Suppressor macrophage treated with lipopolysaccharide for 1 hour (primary cell): ENCODE measurements at regions not wholly inside any gene's neighbourhood (a gene's known extent, or its start where the extent isn't known, plus 50 kb on each side); places are given as distances from the start of the nearest gene placed in this dataset.

Experiments
- DNase-seq, 3 donors: peaks; one replicate each; pipeline ENCODE4 v3.0.0-alpha.2; 2020 to 2022

DNA sequence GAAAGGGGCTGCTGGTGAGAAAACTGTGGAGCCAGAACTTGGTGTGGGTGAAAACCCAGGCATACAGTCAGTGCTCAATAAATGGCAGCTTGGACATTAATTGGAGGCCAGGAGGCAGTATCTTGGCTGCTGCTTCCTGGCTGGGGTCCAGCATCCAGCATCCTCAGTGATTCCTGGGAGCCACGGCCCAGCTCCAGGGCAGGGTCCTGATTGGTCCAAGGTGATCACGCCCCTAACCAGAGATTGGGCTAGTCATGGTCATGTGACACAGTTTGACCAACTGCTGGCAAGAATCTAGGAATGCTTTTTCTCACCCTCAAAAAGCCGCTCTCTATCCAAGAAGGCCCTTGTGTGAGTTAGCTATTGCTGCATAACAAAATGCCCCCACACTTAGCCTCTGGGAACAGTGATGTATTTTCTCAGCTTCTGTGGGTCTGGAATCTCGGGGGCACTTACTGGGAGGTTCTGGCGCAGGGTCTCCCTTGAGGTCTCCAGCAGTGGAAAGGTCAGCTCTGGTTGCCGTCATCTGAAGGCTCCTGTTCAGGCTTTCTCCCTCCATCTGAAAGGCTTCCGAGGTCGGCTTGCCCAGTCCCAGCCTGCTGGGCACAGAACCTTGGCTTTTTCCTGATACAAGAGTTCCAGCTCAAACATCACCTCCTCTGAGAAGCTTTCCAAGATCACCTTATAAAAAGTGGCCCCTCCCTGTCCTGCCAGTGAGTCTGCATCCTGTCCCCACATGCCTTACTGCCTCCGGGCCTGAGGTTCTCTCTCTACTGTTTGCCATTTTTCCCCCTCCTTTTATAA lies 119.2 kb upstream of the NCOR2 start:
- no peak for DNase-seq

DNA sequence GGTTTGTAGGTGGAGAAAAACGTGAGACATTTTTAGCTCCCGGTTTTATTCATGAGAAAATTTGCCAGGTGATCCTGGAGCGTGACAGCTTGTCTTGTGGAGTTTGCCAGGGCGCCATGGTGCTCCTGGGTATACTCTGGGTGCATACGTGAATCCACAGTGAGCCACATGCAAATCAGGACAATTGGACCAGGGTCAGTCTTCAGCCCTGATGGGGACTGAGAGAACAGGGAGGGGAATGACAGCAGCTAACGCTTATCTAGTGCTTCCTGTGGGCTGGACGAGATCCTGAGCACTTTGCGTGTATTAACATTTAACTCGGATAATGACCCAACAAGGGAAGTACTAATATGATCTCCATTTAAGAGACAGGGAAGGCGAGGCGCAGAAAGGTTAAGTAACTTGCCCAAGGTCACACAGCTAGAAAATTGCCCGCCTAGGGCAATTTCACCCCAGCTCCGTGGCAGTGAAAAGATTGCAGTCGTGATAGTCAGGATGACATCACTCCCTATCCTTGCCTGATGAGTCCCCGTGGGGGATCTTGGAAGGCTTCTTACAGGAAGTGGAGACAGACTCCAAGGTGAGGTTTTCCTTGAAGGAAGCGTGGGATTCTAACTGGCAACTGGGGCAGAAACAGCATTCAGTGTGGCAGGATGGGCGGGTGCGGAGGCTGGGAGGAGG lies 118.4 kb upstream of the NCOR2 start:
- DNase-seq: peak; percentile 64 to 68 (median 68)

DNA sequence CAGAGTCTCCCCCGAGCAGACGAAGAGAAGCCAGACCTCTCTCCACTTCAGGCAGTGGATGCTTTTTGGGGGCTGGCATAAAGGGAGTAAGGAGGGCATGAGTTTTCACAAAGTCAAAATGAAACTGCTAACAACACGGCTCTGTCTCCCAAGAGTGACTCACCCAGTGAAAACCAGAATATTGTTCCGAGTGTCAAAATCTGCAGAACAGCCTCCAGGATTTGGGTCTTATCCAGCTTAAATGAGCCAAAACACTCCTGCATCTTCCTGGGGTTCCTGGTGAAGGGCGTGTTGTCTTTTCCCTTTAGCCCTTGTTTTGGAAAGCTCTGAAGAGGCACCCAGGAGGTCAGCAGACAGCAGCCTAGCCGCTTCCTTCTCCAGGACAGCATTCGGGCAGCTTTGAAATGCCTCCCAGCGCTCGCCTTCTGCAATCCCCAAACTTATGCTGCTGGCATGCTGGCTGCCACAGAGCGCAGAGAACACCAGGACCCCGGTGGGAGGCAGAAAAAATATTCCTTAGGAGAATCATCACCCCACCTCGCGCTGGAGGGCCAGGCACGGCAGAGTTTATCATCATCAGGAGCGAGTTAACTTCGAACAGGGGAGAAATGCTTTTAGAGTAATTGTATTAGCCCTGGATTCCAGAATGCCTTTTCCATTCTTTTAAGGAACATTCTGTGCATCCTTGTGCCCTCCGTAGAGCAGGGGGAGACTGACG lies 117.7 kb upstream of the NCOR2 start:
- DNase-seq: peak; percentile 45 to 76 (median 76)

DNA sequence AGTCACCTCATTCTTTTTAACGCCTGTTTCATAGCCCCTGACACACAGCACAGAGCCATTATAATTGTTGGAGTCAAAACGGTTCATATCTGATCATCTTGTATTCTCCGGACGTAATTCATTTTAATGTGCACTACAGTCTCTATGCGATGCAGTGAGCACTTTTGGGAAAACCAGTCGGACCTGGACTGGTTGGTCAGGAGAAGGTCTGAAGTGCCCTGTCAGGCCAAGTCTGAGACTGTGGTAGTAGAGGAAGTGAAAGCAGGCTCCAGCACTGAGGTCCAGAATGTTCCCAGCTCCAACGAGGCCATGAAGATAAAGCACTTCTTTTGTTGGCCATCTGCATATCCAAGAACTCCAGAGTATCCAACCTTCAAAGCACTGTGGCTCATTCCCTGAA lies 117.1 kb upstream of the NCOR2 start:
- peak; percentile 55 to 66 (median 61) for DNase-seq

DNA sequence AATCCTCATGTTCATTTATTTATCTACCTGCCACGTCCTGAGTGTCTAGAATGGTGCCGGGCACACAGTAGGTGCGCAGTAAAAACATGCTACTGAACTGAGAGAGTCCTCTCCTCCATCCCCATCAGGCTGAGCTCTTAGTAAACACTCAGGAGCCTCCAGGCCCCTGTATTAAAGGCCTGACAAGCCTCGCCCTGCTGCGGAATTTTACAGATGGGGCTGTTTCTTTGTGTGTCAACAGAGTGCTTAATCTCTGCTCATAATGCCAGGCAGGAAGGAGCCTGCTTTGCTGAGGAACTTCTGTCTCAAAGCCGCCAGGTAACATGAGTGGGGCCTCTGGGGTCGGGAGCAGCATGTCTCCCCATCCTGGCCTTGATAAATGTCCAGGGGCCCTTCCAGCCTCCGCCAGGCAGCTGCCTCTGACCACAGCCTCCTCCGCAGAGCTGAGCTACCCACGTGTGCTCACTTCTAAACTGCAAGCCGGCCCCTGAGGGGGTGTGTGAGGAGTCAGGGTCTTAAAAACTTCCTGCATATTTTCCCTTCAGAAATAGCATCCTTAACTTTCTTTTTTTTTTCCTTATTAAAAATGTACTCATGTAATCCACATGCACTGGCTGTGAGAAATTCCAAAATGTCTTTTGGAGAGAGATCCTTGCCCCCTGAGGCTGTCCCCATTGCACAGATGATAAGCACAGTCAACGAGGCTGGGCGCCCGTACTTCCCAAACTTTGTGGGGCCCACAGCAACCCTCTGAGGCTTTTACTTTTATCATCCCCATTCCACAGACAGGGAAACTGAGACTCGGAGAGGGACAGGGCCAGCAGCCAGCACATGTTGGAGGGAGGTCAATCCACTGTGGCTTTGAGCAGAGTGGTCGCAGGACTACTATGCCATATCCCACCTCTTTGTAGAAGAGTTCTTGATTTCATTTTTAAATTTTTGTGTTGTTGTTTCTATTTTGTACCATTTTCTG lies 116.0 kb upstream of the NCOR2 start:
- DNase-seq: no peak

DNA sequence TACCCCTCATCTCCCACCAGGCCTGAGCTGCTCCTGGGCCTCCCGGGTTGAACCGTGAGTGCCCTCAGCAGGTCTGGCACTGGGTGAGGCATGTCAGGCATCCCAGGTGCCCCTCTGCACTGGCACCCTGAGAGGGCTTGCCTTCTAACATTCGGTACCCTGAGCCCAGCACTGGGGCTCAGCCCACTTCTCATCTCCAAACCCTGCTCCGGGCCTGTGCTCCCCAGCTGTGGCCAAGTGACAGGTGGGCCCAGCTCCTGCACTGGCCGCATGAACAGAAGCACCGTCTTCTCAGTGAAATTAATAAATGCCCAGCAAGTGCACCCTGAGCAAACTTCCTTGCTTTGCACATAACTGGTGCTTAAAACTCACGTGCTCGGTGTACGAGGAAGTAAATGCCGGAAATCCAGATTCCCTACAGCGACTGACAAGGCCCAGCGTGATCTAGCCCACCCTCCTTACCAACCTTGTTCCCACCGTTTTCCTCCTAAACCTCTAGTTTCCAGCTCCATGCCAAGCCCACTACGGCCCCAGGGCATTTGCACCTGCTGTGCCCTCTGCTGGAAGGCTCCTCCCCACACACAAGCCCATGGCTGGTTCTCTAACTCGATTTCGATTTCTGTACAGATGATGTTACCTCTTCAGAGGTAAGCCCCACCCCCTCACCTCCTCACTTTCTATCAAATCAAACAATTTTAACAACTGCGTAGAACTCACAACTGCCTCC lies 115.2 kb upstream of the NCOR2 start:
- DNase-seq: peak; percentile 50 to 63 (median 61)

DNA sequence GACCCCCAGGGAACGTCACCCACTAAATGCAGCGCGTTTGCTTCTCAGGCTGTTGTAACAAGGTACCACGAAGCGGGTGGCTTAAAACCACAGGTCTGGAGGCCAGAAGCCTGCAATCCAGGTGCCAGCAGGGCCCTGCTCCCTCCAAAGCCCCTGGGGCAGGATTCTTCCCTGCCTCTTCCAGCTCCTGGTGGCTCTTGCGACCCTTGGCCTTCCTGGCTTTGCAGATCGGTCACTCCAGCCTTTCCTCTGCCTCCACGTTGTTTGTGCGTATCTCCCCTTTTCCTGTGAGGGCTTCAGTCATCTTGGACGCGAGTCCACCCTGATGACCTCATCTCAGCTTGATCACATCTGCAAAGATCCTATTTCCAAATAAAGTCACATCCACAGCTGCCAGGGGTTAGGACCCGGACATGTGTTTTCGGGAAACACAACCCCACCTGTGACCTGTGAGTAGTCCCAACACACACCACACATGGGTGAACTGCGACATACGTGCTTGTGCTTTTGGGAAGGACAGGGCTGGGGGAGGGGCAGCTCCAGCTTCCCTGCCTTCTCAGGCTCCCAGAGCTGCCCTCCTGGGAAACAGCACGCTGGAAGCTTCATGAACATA lies 114.5 kb upstream of the NCOR2 start:
- peak; percentile 48 to 59 (median 53) for DNase-seq

DNA sequence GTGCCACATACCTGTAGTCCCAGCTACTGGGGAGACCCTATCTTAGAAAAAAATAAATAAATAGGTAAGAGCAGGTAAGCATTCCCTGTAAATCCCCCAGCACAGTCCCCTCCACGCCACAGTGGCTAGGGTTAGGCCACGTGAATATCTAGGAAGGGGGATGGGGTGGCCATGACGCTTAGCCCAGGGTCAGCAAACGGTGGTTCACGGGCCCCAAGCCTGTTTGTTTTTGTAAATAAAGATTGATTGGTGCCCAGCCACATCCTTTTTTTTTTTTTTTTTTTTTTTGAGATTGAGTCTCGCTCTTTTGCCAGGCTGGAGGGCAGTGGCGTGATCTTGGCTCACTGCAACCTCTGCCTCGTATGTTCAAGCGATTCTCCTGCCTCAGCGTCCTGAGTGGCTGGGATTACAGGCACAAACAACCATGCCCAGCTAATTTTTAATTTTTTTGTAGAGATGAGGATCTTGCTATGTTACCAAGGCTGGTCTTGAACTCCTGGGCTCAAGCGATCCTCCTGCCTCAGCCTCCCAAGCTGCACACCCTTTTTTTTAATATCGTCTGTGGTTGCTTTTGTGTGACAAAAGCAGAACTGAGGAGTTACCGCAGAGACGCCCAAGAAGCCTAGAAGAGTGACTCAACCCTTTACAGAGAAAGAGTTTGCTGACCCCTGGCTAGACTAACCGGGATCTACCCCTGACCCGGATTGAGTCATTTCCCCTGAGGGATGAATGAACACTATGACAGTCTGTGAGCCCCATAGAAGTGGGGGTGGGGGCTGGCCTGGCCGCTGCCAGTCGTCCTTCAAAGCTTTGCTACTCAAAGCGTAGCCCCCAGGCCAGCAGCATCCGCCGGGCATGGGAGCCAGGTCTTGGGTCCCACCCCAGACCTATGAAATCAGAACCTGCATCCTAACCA lies 113.7 kb upstream of the NCOR2 start:
- peak; percentile 94 to 98 (median 98) for DNase-seq

DNA sequence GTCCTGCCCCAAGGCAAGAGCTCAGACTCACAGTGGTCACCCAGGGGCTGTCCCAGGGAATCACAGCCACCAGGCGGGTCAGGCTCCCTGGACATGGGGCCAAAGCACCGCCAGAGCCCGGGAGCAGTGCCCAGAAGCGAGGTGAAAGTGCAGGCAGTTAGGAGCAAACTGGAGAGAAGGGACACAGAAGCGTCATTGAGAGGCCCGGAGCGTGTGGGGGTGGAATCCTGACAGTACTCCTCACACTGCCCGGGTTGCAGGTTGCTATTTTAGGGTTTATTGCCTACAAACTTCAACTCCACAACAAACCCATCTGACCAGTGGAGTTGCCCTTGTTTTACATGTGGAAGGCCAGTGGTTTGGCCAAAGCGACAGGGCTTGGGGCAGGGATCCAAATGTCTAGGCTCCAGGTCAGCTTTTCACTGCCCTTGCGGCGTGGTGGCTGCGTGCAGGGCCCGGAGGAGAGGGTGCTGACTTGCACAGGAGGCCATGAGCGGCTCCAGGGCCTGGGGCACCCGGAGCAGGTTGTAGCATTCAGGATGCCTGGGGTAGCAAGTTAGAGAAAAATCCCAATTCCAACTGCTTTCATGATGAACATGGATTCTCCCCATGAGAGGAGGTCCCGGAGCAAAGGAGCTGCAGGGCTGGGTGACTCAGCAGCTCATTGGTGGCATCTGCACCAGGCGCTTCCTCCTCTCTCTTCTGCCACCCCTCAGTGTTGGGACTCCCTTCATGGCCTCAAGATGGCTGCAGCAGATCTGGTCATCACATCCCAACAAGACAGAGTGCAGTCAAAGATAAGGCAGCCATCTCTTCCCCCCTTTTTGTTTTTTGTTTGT lies 112.3 kb upstream of the NCOR2 start:
- peak; percentile 72 for DNase-seq

DNA sequence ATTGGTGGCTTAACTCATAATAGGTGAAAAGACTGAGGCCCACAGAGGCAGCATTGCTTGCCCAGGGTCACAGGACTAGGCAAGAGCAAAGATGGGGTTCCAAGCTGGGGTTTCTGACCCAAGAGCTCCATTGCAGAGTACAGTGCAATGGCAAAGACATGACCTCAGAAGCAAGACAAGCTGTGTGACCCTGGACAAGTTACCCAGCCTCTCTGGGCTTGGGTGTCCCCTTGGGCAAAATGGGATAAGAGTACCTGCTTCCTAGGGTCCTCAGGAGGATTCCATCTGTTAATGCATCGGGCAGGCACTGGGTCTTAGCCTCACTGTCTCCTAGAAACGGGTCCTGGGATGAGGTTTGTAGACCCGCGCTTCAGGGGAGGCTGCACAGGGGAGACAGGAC lies 111.6 kb upstream of the NCOR2 start:
- DNase-seq: no peak

DNA sequence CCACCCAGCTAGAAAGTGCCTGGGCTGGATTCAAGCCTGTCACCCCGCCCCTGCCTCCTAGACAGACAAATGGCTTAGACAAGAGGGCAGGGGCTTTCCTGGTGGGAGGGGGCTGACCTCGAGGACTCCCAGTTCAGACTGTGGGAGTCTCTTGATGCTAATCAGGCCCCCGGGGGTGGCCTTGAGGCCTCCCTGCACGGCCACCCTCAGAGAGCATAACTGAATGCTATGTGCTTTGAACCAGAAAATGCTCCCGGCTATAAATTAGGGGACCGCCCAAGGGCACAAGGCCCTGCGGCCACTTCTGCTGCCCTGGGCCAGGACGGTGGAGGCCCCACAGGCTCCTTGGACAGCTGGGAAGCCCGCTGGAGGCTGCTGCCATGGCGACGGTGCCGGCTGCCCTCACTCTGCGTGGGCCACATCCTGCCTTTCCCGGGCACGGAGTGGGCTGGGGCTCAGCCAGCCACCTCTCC lies 111.0 kb upstream of the NCOR2 start:
- DNase-seq: peak; percentile 44 to 63 (median 52)

DNA sequence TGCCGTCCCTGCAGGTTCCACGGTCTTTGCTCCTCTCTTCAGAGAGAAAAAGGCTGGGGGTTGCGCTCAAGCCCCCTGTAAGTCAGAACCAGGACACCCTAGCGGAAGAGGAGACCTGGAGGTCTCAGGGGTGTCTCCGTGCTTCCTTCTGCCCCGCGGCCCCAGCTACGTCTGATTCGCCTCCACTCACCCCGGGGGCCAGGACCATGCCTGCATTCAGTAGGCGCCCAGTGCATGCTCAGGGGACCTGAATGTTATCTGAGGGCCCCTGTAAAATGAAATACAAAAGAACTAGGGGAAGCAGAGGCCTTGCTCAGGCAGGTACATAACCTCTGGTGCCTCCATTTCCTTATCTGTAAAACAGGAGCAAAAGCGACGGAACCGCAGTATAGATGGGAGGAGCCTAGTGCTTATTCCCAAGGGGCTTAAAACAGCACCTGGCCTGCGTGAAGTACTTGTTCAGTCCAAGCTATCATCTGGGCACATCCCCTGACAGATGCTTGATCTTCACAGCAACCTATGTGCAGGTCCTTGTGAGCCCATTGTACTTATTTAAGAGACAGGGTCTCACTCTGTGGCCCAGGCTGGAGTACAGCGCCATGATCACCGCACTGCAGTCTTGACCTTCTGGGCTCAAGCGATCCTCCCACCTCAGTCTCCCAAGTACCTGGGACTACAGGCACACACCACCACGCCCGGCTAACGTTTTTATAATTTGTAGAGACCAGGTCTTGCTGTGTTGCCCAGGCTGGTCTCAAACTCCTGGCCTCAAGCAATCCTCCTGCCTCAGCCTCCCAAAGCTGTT lies 110.3 kb upstream of the NCOR2 start:
- no peak for DNase-seq

DNA sequence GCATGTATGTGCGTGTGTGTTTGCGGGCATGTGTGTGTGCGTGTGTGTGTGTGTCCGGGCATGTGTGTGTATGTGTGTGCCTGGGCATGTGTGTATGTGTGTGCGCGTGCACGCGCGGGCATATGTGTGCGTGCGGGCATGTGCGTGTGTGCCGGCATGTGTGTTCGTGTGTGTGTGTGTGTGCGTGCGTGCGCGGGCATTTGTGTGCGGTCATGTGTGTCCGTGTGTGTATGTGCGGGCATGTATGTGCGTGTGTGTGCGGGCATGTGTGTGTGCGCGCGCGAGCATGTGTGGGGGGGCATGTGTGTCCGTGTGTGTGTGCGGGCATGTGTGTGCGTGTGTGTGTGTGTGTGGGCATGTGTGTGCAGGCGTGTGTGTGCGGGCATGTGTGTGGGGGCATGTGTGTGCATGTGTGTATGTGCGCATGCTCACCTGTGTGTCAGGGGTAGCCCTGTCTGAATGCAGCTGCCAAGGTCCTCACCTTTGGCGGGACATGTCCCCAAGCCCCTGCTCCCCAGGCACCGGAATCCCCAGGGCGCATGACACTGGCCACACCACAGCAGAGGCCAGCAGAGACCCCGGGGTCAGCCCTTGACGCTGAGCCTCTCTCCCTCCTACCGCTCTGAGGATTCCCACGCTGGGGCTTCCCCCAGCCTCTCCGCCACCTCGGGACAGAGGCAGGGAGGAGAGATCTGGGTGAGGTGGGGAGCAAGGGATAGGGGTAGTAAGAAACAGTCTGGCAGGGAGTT lies 109.5 kb upstream of the NCOR2 start:
- DNase-seq: no peak

DNA sequence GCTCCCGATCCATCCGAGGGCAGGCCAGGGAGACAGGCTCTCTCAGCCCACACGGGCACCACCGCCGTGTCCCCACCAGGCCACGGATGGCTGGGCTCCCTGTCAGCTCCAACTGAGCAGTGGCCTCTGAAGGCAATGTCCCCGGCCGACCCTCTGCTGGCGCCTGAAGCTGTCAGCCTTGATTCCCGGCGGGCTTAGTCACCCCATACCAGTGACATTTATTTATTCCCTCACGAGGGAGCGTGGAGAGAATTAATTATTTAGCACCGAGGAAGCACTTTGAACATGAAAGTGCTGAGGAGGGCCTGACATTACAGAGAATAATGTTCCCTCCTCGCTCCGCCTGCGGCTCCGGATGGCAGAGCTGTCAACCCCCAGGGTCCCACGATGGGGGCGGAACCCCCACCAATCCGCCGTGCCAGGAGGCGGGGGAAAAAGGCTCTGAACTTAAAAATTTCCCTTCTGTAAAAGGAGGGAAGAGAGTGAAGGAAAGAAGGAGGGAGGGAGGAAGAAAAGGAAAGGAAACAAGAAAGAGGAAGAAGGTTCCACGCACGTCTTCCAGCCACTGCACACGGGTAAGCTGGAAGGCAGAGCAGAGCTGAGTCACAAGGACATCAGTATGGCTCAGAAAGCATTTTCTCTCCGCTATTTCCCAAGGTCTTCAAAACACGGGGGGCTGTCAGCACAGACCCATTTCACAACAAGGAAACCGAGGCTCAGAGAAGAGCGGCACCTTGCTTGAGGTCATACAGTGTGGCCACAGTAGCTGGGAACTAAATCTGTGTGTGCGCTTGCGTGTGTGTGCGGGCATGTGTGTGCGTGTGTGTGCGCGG lies 108.7 kb upstream of the NCOR2 start:
- DNase-seq: peak; percentile 86 to 94 (median 93)

DNA sequence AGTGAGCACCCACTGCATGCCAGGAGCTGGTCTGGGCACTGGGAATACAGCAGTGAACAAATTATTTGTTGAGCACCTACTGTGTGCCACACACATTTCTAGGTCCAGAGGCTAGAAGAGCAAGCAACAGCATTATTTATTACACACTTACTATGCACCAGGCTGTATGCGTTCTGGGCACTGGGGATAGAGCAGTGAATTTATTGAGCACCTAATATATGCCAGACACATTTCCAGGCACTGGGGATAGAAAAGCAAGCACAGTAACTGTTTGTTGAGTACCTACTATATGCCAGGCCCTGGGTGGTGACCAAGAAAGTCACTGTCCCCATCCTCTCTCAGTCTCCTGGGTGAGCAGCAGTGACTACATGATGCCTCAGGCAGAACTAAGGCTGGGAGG lies 107.5 kb upstream of the NCOR2 start:
- peak in 2 of 3 donors; percentile 33 to 35 for DNase-seq
